Ovary (tissue), 3 donors: ENCODE measurements at regions not wholly inside any gene's neighbourhood (a gene's known extent, or its start where the extent isn't known, plus 50 kb on each side); places are given as distances from the start of the nearest gene placed in this dataset.

Experiments used
- CTCF ChIP-seq, 3 donors: fragments of 450-650 bp in 2 of 3; fragments of 200-600 bp in 1 of 3; IDR thresholded peaks; one replicate each; pipeline versions ENCODE4 v1.5.1 to v1.8.0; 2016 to 2022; ENCODE audit warnings: antibody characterized with exemption in 3 of 3, mild to moderate bottlenecking in 1 of 3
- POLR2A ChIP-seq: fragments of 450-650 bp; IDR thresholded peaks from one replicate; pipeline ENCODE4 v1.6.1; 2017; ENCODE audit warnings: antibody characterized with exemption, mild to moderate bottlenecking, moderate library complexity
- donor health status: DM: no; HTN: no; CAD: no.

DNA sequence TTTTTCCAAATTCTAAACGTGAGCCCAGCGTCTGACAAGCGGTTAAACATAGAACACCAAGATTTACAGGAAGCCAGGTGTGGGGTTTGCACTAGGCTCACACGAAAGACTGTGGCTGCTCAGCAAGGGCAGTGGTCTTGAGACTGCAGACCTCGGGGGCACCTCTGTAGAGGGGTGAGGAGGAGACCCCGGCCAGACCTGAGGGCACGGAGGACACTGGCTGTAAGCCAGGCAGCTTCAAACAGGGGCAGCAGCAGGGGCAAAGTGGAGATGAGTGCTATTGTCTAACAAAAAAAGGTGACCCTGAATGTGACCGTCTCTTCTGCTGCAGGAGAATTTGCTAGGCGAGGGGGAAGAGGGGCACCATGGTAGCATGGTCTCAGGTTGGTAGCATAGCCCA is 140.3 kb downstream of the CYP26B1 start:
- TF ChIP-seq CTCF (IDR thresholded peaks at IDR 0.05), result no peak
- TF ChIP-seq POLR2A, result no peak
